ENCODE measurements at regions not wholly inside any gene's neighbourhood (a gene's known extent, or its start where the extent isn't known, plus 50 kb on each side); places are given as distances from the start of the nearest gene placed in this dataset.

DNA sequence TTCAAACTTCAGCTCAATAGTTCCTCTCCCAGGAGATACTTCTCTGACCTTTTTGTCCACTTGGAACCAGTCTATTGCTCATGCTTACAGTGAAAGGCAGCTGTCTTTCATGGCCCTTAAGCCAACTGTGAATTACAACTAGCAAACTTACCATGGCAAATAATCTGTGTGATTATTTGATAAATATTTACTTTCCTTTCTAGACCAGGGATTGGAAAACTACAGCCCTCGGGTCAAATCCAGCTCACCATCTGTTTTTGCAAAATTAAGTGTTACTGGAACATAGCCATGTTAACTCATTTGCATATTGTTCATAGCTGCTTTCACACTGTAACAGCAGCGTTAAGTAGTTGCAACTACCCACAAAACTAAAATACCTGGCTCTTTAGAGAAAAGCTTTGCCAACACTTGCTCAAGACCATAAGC lies 289.1 kb upstream of the MCTP2 start:
- Histone ChIP-seq H3K79me2 (ENCODE audit: insufficient read depth) (no peaks in the 10 kb centered on the region), H2AFZ (no peak overlapping the region), H3K4me2 (ENCODE audit: unreplicated experiment) (no peak overlapping the region), H3K36me3 (ENCODE audit: low read depth) (no peaks in the 10 kb centered on the region), H3K27me3 (replicated peaks; ENCODE audit: insufficient read depth) (no peaks in the 10 kb centered on the region), H3K9me3 (ENCODE audit: low read depth) (no peaks in the 10 kb centered on the region), H3K27ac (no peak overlapping the region), H3K9me2 (ENCODE audit: insufficient read depth) (no peaks in the 10 kb centered on the region), H3K4me3 (no peak overlapping the region), H3F3A (ENCODE audit: insufficient read depth) (no peaks in the 10 kb centered on the region), H4K20me1 (ENCODE audit: insufficient read depth) (no peaks in the 10 kb centered on the region), H3K9ac (no peak overlapping the region), H3K4me1 (ENCODE audit: insufficient read depth) (0 out of 2 replicates have a peak, but pooled peaks cover 13% of the 10 kb centered on the region)
- WGBS, 2 experiments (ENCODE audit: low coverage in 1 of 2, low lambda C conversion rate in 2 of 2, missing lambda C conversion rate in 2 of 2) = 3% methylated on average over 2 of the region's 2 CpGs
- in situ Hi-C loops (cut with MboI) = no loop called here
- peak; percentile 24 for DNase-seq
- no peak for TF ChIP-seq EZH2phosphoT487 (IDR thresholded peaks at IDR 0.05; ENCODE audit: insufficient read depth, low read depth)
- TF ChIP-seq EZH2 (IDR thresholded peaks at IDR 0.05; ENCODE audit: insufficient read depth, poor library complexity, severe bottlenecking) = no peak

DNA sequence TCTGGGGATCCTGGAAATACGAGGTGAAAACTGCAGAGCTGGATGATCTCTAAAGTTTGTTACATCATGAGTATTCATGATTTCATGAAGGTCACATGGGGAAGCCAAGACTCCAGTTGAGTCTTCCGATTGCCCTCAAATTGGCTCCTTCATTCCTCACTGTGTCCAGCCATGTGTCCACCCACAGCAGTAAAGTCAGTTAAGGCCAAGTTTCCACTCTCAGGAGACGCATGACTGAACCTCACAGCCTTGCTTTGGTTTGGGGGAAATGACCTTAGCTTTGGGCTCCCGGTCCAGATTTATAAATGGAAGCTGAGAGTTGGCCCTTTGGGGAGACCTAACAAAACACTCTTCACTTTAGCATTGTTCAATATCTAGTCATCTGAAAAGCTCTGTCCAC lies 289.7 kb upstream of the MCTP2 start:
- H3K27ac ChIP-seq = no peak overlapping the region
- no peaks in the 10 kb centered on the region for H3K36me3 ChIP-seq (ENCODE audit: low read depth)
- no peaks in the 10 kb centered on the region for H4K20me1 ChIP-seq (ENCODE audit: insufficient read depth)
- no peaks in the 10 kb centered on the region for H3K79me2 ChIP-seq (ENCODE audit: insufficient read depth)
- WGBS, 2 experiments (ENCODE audit: low coverage in 1 of 2, low lambda C conversion rate in 2 of 2, missing lambda C conversion rate in 2 of 2) = 36% methylated on average over 4 of the region's 4 CpGs
- in situ Hi-C loops (cut with MboI) = no loop called here
- DNase-seq = no peak
- H2AFZ ChIP-seq = no peak overlapping the region
- no peaks in the 10 kb centered on the region for H3K9me2 ChIP-seq (ENCODE audit: insufficient read depth)
- no peak overlapping the region for H3K9ac ChIP-seq
- H3K4me3 ChIP-seq = no peak overlapping the region
- no peaks in the 10 kb centered on the region for H3K27me3 ChIP-seq (replicated peaks; ENCODE audit: insufficient read depth)
- 0 out of 2 replicates have a peak, but pooled peaks cover 13% of the 10 kb centered on the region for H3K4me1 ChIP-seq (ENCODE audit: insufficient read depth)
- H3K9me3 ChIP-seq (ENCODE audit: low read depth) = no peaks in the 10 kb centered on the region
- no peak for TF ChIP-seq EZH2 (IDR thresholded peaks at IDR 0.05; ENCODE audit: insufficient read depth, poor library complexity, severe bottlenecking)
- no peak for TF ChIP-seq EZH2phosphoT487 (IDR thresholded peaks at IDR 0.05; ENCODE audit: insufficient read depth, low read depth)
- H3K4me2 ChIP-seq (ENCODE audit: unreplicated experiment) = no peak overlapping the region
- no peaks in the 10 kb centered on the region for H3F3A ChIP-seq (ENCODE audit: insufficient read depth)

- Histone ChIP-seq H4K20me1 (ENCODE audit: insufficient read depth) (no peaks in the 10 kb centered on the region), H3K36me3 (ENCODE audit: low read depth) (no peaks in the 10 kb centered on the region), H3K4me1 (ENCODE audit: insufficient read depth) (0 out of 2 replicates have a peak, but pooled peaks cover 13% of the 10 kb centered on the region), H3K9me2 (ENCODE audit: insufficient read depth) (no peaks in the 10 kb centered on the region), H3K9me3 (ENCODE audit: low read depth) (no peaks in the 10 kb centered on the region), H3F3A (ENCODE audit: insufficient read depth) (no peaks in the 10 kb centered on the region), H3K4me2 (ENCODE audit: unreplicated experiment) (no peak overlapping the region), H3K9ac (no peak overlapping the region), H3K27ac (no peak overlapping the region), H3K79me2 (ENCODE audit: insufficient read depth) (no peaks in the 10 kb centered on the region), H2AFZ (no peak overlapping the region), H3K27me3 (replicated peaks; ENCODE audit: insufficient read depth) (no peaks in the 10 kb centered on the region), H3K4me3 (no peak overlapping the region)
- DNase-seq = no peak
- WGBS, 2 experiments (ENCODE audit: low coverage in 1 of 2, low lambda C conversion rate in 2 of 2, missing lambda C conversion rate in 2 of 2) = 0 to 38% methylated on average over 1 of the region's 1 CpG
- TF ChIP-seq EZH2 (IDR thresholded peaks at IDR 0.05; ENCODE audit: insufficient read depth, poor library complexity, severe bottlenecking) (no peak), EZH2phosphoT487 (IDR thresholded peaks at IDR 0.05; ENCODE audit: insufficient read depth, low read depth) (no peak)
- in situ Hi-C loops (cut with MboI) = no loop called here
These were observed 291.1 kb upstream of the MCTP2 start for GRCh38 chr15:93940226-93940625.

DNA sequence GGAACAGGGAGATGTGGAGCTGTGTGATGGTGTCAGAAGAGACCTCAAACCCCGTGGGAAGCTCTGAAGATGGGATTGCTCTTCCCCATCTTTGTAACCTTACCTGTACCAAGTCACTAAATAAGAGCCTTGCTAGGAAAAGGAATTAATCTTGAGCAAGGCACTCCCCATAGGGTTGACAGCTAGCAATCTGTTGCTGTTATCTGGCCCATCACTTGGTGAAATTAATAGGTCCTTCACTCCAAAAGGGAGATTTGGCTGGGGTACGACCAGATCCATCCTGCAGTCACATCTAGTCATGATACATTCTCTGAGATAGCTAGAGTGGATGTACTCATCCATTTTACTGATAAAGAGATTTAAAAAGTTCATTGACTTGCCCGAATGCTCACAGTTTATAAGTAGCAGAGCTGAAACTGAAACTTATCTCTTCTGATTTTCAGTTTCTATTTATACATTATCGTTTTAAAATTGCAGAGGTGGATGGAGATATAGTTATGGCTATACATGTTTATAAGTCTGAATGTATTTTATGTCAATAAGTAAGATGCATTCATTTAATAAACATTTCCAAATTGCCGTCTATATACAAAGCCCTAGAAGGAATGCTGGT lies 299.1 kb upstream of the MCTP2 start:
- Histone ChIP-seq H3K9me3 (ENCODE audit: low read depth) (no peaks in the 10 kb centered on the region), H3K4me3 (no peak overlapping the region), H3K27ac (no peak overlapping the region), H4K20me1 (ENCODE audit: insufficient read depth) (no peaks in the 10 kb centered on the region), H3K79me2 (ENCODE audit: insufficient read depth) (no peaks in the 10 kb centered on the region), H3K4me1 (ENCODE audit: insufficient read depth) (peaks cover 12% of the 10 kb centered on the region), H3K4me2 (ENCODE audit: unreplicated experiment) (no peak overlapping the region), H3F3A (ENCODE audit: insufficient read depth) (peaks cover 12% of the 10 kb centered on the region), H3K36me3 (ENCODE audit: low read depth) (no peaks in the 10 kb centered on the region), H2AFZ (no peak overlapping the region), H3K9me2 (ENCODE audit: insufficient read depth) (no peaks in the 10 kb centered on the region), H3K9ac (no peak overlapping the region), H3K27me3 (replicated peaks; ENCODE audit: insufficient read depth) (no peaks in the 10 kb centered on the region)
- no peak for DNase-seq
- 76% methylated on average over 5 of the region's 5 CpGs for WGBS, 2 experiments (ENCODE audit: low coverage in 1 of 2, low lambda C conversion rate in 2 of 2, missing lambda C conversion rate in 2 of 2)
- in situ Hi-C loops (cut with MboI) = no loop called here
- no peak for TF ChIP-seq EZH2phosphoT487 (IDR thresholded peaks at IDR 0.05; ENCODE audit: insufficient read depth, low read depth)
- TF ChIP-seq EZH2 (IDR thresholded peaks at IDR 0.05; ENCODE audit: insufficient read depth, poor library complexity, severe bottlenecking) = no peak
